ENCODE measurements at regions not wholly inside any gene's neighbourhood (a gene's known extent, or its start where the extent isn't known, plus 50 kb on each side); places are given as distances from the start of the nearest gene placed in this dataset.
"Not testable (repeated sequence)": the region's sequence is repeated elsewhere in the genome, so short reads cannot be mapped to it uniquely, and the experiment has no call there.

DNA sequence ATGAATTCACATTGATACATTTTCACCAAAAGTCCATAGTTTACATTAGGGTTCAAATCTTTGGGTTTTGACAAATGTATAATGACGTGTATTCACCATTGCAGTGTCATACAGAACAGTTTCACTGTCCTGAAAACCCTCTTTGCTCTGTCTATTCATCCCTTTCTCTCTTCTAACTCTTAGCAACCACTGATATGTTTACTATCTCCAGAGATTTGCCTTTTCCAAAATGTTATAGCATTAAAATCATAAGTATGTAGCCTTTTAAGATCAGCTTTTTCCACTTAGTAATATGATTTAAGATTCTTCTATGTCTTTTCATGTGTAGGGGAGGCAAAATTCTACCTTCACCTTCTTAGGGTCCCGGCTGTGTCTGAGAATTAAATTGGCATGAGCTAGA lies 203.8 kb downstream of the TPRG1 start:
- FAIRE-seq, result peak; percentile 74
- no peak for DNase-seq (ENCODE audit: insufficient read length, low spot score)
- no peak for TF ChIP-seq POLR2A (IDR thresholded peaks at IDR 0.05; ENCODE audit: low read depth, low read length)

GRCh38 chr3:189383630-189384029 lies 211.9 kb downstream of the TPRG1 start:
- FAIRE-seq (peak; percentile 6), DNase-seq (ENCODE audit: insufficient read length, low spot score) (no peak)
- TF ChIP-seq POLR2A (IDR thresholded peaks at IDR 0.05; ENCODE audit: low read depth, low read length), result no peak

- FAIRE-seq; DNase-seq (ENCODE audit: insufficient read length, low spot score): not testable (repeated sequence)
These were observed 214.1 kb downstream of the TPRG1 start for GRCh38 chr3:189385880-189386279.

DNA sequence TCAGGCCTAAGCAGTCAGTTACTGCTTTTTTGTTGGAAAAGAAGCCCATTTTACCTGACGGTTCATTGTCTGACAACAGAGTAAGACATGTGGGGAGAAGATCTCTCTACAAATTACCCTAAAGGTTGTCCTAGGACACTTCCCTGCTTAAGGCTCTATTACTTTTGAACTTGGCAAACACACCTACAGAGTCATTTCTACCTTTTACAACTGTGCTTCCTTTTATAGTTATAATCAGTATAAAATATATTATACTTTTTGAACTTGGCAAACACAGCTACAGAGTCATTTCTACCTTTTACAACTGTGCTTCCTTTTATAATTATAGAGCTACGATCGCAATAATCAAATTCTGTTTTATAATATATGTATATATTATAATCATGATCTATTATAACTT lies 215.0 kb downstream of the TPRG1 start:
- TF ChIP-seq POLR2A (IDR thresholded peaks at IDR 0.05; ENCODE audit: low read depth, low read length), result no peak
- DNase-seq (ENCODE audit: insufficient read length, low spot score), result no peak

GRCh38 chr3:189389346-189389745 lies 217.6 kb downstream of the TPRG1 start:
- FAIRE-seq, result peak; percentile 53
- DNase-seq (ENCODE audit: insufficient read length, low spot score), result no peak
- no peak for TF ChIP-seq POLR2A (IDR thresholded peaks at IDR 0.05; ENCODE audit: low read depth, low read length)

More for the DNA sequence above, 215.0 kb downstream of the TPRG1 start:
- FAIRE-seq, result no peak

GRCh38 chr3:189393598-189393997 lies 221.8 kb downstream of the TPRG1 start:
- TF ChIP-seq POLR2A (IDR thresholded peaks at IDR 0.05; ENCODE audit: low read depth, low read length), result no peak
- no peak for DNase-seq (ENCODE audit: insufficient read length, low spot score)
- peak; percentile 66 for FAIRE-seq

- DNase-seq (ENCODE audit: insufficient read length, low spot score) (no peak), FAIRE-seq (peak; percentile 11)
- no peak for TF ChIP-seq POLR2A (IDR thresholded peaks at IDR 0.05; ENCODE audit: low read depth, low read length)
These were observed 222.9 kb downstream of the TPRG1 start for GRCh38 chr3:189394599-189395121.

DNA sequence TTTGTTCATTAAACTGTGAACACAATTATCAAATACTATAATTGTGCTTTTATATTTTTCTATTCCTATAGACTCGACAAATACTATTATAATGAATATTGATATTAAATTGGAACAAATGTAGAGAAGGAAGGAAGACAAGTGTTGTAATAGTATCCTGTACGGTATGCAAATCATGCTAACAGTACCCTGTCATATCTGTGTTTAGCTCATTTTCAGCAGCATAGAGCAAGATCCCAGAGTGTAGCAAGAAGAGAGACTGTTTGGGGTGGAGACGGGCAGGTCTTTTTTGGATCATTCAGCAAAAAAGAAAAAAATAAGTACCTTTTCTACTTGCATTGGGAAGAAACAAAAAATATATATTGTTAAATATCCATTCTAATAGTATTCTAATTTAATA lies 224.1 kb downstream of the TPRG1 start:
- FAIRE-seq (no peak), DNase-seq (ENCODE audit: insufficient read length, low spot score) (no peak)
- TF ChIP-seq POLR2A (IDR thresholded peaks at IDR 0.05; ENCODE audit: low read depth, low read length), result no peak

DNA sequence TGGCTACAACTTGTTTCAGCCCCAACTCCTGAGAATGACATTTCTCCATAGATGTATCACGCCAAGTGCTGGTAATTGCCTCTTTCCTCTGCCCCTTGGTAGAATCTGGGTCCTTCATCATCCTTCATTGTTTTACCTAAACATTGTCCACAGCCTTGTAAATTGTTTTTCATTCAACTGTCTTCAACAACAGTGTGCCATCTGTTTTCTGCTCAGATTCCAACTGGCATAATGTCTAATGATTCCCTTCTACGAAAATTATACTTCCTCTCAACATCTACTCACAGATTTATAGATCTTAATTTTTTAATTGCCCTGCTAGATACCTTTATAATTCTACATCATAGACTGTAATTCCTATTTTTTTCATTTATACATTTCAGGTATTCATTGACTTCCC lies 226.9 kb downstream of the TPRG1 start:
- DNase-seq (ENCODE audit: insufficient read length, low spot score) (no peak), FAIRE-seq (peak; percentile 20)
- no peak for TF ChIP-seq POLR2A (IDR thresholded peaks at IDR 0.05; ENCODE audit: low read depth, low read length)

DNA sequence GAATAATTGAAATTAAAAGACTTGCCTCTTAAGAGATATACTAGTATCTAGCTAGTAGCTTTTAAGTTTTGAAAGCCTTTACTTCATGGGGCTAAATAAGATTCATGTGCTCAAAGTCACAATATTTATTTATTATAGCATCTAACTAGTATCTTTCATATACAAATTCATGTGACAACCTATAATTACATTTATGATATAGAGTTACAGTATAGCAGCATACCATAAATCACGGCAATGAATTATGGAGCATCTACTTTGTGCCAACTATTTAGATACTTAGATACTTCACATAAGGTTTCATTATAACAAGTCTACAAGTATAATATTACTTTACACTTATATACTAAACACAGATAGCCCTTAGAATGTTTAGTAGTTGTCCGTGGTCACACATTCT lies 229.4 kb downstream of the TPRG1 start:
- DNase-seq (ENCODE audit: insufficient read length, low spot score) (no peak), FAIRE-seq (no peak)
- no peak for TF ChIP-seq POLR2A (IDR thresholded peaks at IDR 0.05; ENCODE audit: low read depth, low read length)

DNA sequence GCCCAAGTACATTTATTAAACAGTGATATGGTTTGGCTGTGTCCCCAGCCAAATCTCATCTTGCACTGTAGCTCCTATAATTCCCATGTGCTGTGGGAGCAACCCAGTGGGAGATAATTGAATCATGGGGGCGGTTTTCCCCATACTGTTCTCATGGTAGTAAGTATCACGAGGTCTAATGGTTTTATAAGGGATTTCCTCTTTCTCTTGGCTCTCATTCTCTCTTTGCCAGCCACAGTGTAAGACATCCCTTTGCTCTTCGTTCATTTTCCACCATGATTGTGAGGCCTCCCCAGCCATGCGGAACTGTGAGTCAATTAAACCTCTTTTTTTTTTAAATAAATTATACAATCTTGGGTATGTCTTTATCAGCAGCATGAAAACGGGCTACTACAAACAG lies 228.0 kb upstream of the TP63 start:
- DNase-seq (ENCODE audit: insufficient read length, low spot score) (no peak), FAIRE-seq (no peak)
- no peak for TF ChIP-seq POLR2A (IDR thresholded peaks at IDR 0.05; ENCODE audit: low read depth, low read length)

DNA sequence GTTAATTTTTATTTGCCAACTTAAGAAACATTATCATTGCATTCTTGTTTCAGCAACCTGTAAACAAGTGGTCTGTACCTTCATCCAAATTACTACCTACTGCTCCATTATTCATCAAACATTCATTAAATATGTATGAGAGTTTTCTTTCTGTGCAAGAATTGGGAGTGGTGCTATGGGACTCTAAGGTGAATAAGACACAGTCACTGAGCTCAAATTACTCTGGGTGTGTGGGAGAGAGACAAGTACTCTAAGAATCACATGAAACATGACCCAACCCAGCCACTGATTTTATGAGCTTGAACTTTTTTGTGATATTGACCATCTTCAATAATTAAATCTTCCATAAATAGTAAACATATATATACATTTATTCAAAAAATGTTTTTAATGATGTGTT lies 227.2 kb upstream of the TP63 start:
- FAIRE-seq (no peak), DNase-seq (ENCODE audit: insufficient read length, low spot score) (no peak)
- no peak for TF ChIP-seq POLR2A (IDR thresholded peaks at IDR 0.05; ENCODE audit: low read depth, low read length)

- DNase-seq (ENCODE audit: insufficient read length, low spot score), result no peak
- FAIRE-seq, result no peak
- TF ChIP-seq POLR2A (IDR thresholded peaks at IDR 0.05; ENCODE audit: low read depth, low read length), result no peak
These were observed 226.2 kb upstream of the TP63 start for GRCh38 chr3:189404797-189405484.

DNA sequence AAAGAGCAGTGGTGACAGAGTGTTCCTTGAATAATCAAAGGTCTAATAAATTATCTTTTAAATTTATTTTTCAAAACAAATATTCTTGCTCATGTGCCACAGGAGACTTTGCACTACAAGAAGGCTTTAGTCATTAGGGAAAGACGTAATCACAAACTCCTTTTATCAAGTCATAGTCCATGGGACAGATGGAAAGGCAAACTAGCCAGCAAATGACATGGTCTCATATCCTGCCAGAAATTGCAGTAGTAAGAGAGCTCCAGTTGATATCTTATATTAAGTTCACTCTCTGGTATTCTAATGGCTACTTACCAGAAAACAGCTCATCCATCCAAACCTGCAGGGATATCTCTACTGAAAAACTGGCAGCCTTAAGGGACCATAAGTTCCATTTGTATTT lies 225.0 kb upstream of the TP63 start:
- no peak for FAIRE-seq
- no peak for TF ChIP-seq POLR2A (IDR thresholded peaks at IDR 0.05; ENCODE audit: low read depth, low read length)
- no peak for DNase-seq (ENCODE audit: insufficient read length, low spot score)

- no peak for TF ChIP-seq POLR2A (IDR thresholded peaks at IDR 0.05; ENCODE audit: low read depth, low read length)
- FAIRE-seq (no peak), DNase-seq (ENCODE audit: insufficient read length, low spot score) (no peak)
These were observed 220.7 kb upstream of the TP63 start for GRCh38 chr3:189410522-189410921.
